Muscle of arm (tissue), 1 donor: ENCODE measurements at regions not wholly inside any gene's neighbourhood (a gene's known extent, or its start where the extent isn't known, plus 50 kb on each side); places are given as distances from the start of the nearest gene placed in this dataset.
"Not testable (repeated sequence)": the region's sequence is repeated elsewhere in the genome, so short reads cannot be mapped to it uniquely, and the experiment has no call there.

Experiments
- DNase-seq: peaks from one replicate; pipeline ENCODE4 v3.0.0-alpha.2; 2013

GRCh38 chr16:64730261-64730660 lies 391.6 kb downstream of the CDH11 start:
- DNase-seq, result no peak

GRCh38 chr16:64724339-64724738 lies 397.5 kb downstream of the CDH11 start:
- DNase-seq, result no peak

- DNase-seq, result no peak
These were observed 403.4 kb downstream of the CDH11 start for GRCh38 chr16:64718486-64718885.

GRCh38 chr16:64717871-64718270 lies 404.0 kb downstream of the CDH11 start:
- no peak for DNase-seq

GRCh38 chr16:64715624-64716023 lies 406.2 kb downstream of the CDH11 start:
- DNase-seq, result no peak

- peak; percentile 31 for DNase-seq
These were observed 409.8 kb downstream of the CDH11 start for GRCh38 chr16:64712026-64712425.

GRCh38 chr16:64711596-64711995 lies 410.3 kb downstream of the CDH11 start:
- DNase-seq, result no peak

- DNase-seq, result no peak
These were observed 410.8 kb downstream of the CDH11 start for GRCh38 chr16:64711026-64711425.

- no peak for DNase-seq
These were observed 416.4 kb downstream of the CDH11 start for GRCh38 chr16:64705443-64705842.

GRCh38 chr16:64704386-64704785 lies 417.5 kb downstream of the CDH11 start:
- no peak for DNase-seq

GRCh38 chr16:64702415-64702814 lies 419.4 kb downstream of the CDH11 start:
- no peak for DNase-seq

GRCh38 chr16:64700628-64701027 lies 421.2 kb downstream of the CDH11 start:
- no peak for DNase-seq

GRCh38 chr16:64696866-64697265 lies 425.0 kb downstream of the CDH11 start:
- no peak for DNase-seq

GRCh38 chr16:64695684-64696083 lies 426.2 kb downstream of the CDH11 start:
- no peak for DNase-seq

- DNase-seq, result no peak
These were observed 427.9 kb downstream of the CDH11 start for GRCh38 chr16:64693946-64694345.

- no peak for DNase-seq
These were observed 434.1 kb downstream of the CDH11 start for GRCh38 chr16:64687786-64688185.

GRCh38 chr16:64687123-64687522 lies 434.7 kb downstream of the CDH11 start:
- no peak for DNase-seq

- DNase-seq, result no peak
These were observed 441.7 kb downstream of the CDH11 start for GRCh38 chr16:64679976-64680690.

GRCh38 chr16:64669573-64669972 lies 452.3 kb downstream of the CDH11 start:
- DNase-seq, result no peak

GRCh38 chr16:64667334-64667877 lies 454.5 kb downstream of the CDH11 start:
- DNase-seq, result no peak

GRCh38 chr16:64662312-64662711 lies 459.6 kb downstream of the CDH11 start:
- DNase-seq, result not testable (repeated sequence)

GRCh38 chr16:64659866-64660265 lies 462.0 kb downstream of the CDH11 start:
- DNase-seq, result no peak

GRCh38 chr16:64657316-64658011 lies 464.4 kb downstream of the CDH11 start:
- no peak for DNase-seq
